Osteoblast (primary cell): ENCODE measurements at regions not wholly inside any gene's neighbourhood (a gene's known extent, or its start where the extent isn't known, plus 50 kb on each side); places are given as distances from the start of the nearest gene placed in this dataset.

Experiments used
- DNase-seq: peaks from one replicate; pipeline ENCODE4 v3.0.0; 2011; ENCODE audit warnings: low spot score, mixed read lengths; ENCODE audit not compliant: insufficient read length; ENCODE audit errors: missing footprints
- H2AFZ ChIP-seq: 2 replicates; pipeline ENCODE4 v1.6.0; 2011; ENCODE audit warnings: mild to moderate bottlenecking, low read length
- H3K27ac ChIP-seq: 2 replicates; pipeline ENCODE4 v1.5.1; 2011; ENCODE audit warnings: mild to moderate bottlenecking, low read depth, low read length, moderate library complexity
- H3K27me3 ChIP-seq: 2 replicates; pipeline ENCODE4 v1.6.0; 2012; ENCODE audit warnings: mild to moderate bottlenecking, control low read depth, inconsistent platforms, low read length, moderate library complexity; ENCODE audit not compliant: insufficient read depth
- H3K36me3 ChIP-seq: 2 replicates; pipeline ENCODE4 v1.5.1; 2011; ENCODE audit warnings: mild to moderate bottlenecking, low read length, control low read depth, moderate library complexity; ENCODE audit not compliant: insufficient read depth
- H3K4me1 ChIP-seq: 2 replicates; pipeline ENCODE4 v1.5.1; 2011; ENCODE audit warnings: mild to moderate bottlenecking, low read length, control low read depth, moderate library complexity; ENCODE audit not compliant: insufficient read depth
- H3K4me2 ChIP-seq: 2 replicates; pipeline ENCODE4 v1.6.0; 2011; ENCODE audit warnings: mild to moderate bottlenecking, low read length; ENCODE audit not compliant: insufficient read depth
- H3K4me3 ChIP-seq: fragments of 200-600 bp; sonication (generic); 3 replicates; pipeline ENCODE4 v1.5.1; 2012; ENCODE audit warnings: mild to moderate bottlenecking, low read length, inconsistent platforms; ENCODE audit not compliant: insufficient read depth
- H3K79me2 ChIP-seq: 2 replicates; pipeline ENCODE4 v1.6.0; 2012; ENCODE audit warnings: mild to moderate bottlenecking, low read length, control low read depth, inconsistent platforms; ENCODE audit not compliant: insufficient read depth
- H3K9me3 ChIP-seq: 2 replicates; pipeline ENCODE4 v1.5.1; 2011; ENCODE audit warnings: low read depth, low read length, control low read depth
- H4K20me1 ChIP-seq: 2 replicates; pipeline ENCODE4 v1.6.0; 2012; ENCODE audit warnings: mild to moderate bottlenecking, low read length, control low read depth; ENCODE audit not compliant: insufficient read depth
- CTCF ChIP-seq: IDR thresholded peaks from 2 replicates; pipeline ENCODE4 v1.5.1; 2011; ENCODE audit warnings: mild to moderate bottlenecking, low read depth, low read length, moderate library complexity; ENCODE audit errors: extremely low read depth

DNA sequence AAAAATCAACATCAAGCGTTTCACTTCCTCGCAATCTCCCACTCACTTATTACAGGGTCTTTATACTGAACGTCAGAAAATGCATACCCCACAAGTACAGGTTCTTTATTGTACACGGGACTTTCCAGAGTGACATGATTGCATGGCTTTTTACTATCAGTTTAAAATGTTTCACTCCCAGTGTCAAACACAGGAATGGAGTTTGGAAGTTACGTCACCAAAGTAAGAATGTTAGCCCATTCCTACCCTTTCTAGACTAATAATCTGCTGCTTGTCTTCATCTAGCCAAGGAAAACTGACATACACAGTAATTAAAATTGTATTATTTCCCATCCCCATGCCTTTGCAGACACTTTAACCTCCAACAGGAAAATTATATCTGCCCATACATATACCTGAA, 624.2 kb downstream of the BCL11B start:
- no peak for TF ChIP-seq CTCF
- H3K79me2 ChIP-seq, result no peaks in the 10 kb centered on the region
- no peak for DNase-seq
- H3K36me3 ChIP-seq, result no peaks in the 10 kb centered on the region
- H3K4me2 ChIP-seq, result no peak overlapping the region
- H3K4me1 ChIP-seq, result no peaks in the 10 kb centered on the region
- no peak overlapping the region for H3K4me3 ChIP-seq
- H3K27me3 ChIP-seq, result no peaks in the 10 kb centered on the region
- no peaks in the 10 kb centered on the region for H3K9me3 ChIP-seq
- no peak overlapping the region for H3K27ac ChIP-seq
- H4K20me1 ChIP-seq, result no peaks in the 10 kb centered on the region
- no peak overlapping the region for H2AFZ ChIP-seq

GRCh38 chr14:98651037-98651436, 621.0 kb downstream of the BCL11B start:
- Histone ChIP-seq H3K36me3 (no peaks in the 10 kb centered on the region), H3K27me3 (no peaks in the 10 kb centered on the region), H3K79me2 (no peaks in the 10 kb centered on the region), H3K27ac (no peak overlapping the region), H2AFZ (no peak overlapping the region), H4K20me1 (no peaks in the 10 kb centered on the region), H3K4me3 (no peak overlapping the region), H3K4me1 (no peaks in the 10 kb centered on the region), H3K9me3 (no peaks in the 10 kb centered on the region), H3K4me2 (no peak overlapping the region)
- DNase-seq, result no peak
- no peak for TF ChIP-seq CTCF

- Histone ChIP-seq H4K20me1 (no peaks in the 10 kb centered on the region), H3K36me3 (no peaks in the 10 kb centered on the region), H3K4me3 (no peak overlapping the region), H3K27me3 (no peaks in the 10 kb centered on the region), H3K9me3 (no peaks in the 10 kb centered on the region), H3K79me2 (no peaks in the 10 kb centered on the region), H3K4me2 (no peak overlapping the region), H3K4me1 (no peaks in the 10 kb centered on the region), H2AFZ (no peak overlapping the region), H3K27ac (no peak overlapping the region)
- TF ChIP-seq CTCF, result no peak
- no peak for DNase-seq
These were observed 607.0 kb downstream of the BCL11B start for GRCh38 chr14:98665007-98665406.

GRCh38 chr14:98666545-98666944, 605.5 kb downstream of the BCL11B start:
- H3K4me3 ChIP-seq, result no peak overlapping the region
- no peak for TF ChIP-seq CTCF

More at GRCh38 chr14:98666545-98666944, 605.5 kb downstream of the BCL11B start:
- DNase-seq, result no peak
- H3K27me3 ChIP-seq, result no peaks in the 10 kb centered on the region
- no peak overlapping the region for H2AFZ ChIP-seq
- peaks cover 5% of the 10 kb centered on the region for H3K9me3 ChIP-seq
- H3K27ac ChIP-seq, result no peak overlapping the region
- H3K79me2 ChIP-seq, result no peaks in the 10 kb centered on the region
- no peaks in the 10 kb centered on the region for H3K4me1 ChIP-seq
- H3K4me2 ChIP-seq, result no peak overlapping the region
- no peaks in the 10 kb centered on the region for H3K36me3 ChIP-seq
- H4K20me1 ChIP-seq, result no peaks in the 10 kb centered on the region
